Ovary (tissue), 7 donors: ENCODE measurements at regions not wholly inside any gene's neighbourhood (a gene's known extent, or its start where the extent isn't known, plus 50 kb on each side); places are given as distances from the start of the nearest gene placed in this dataset.

Experiments
- DNase-seq, 5 donors: peaks; one replicate each; pipeline ENCODE4 v3.0.0-alpha.2; 2019 to 2020
- H3K27ac ChIP-seq, 2 donors: fragments of 200-600 bp; one replicate each; pipeline versions ENCODE4 v1.5.1 to v1.8.0; 2019 to 2022
- H3K27me3 ChIP-seq: fragments of 200-600 bp; one replicate; pipeline ENCODE4 v1.8.0; 2022
- H3K36me3 ChIP-seq: fragments of 200-600 bp; sonication (generic); one replicate; pipeline ENCODE4 v1.5.1; 2019
- H3K4me1 ChIP-seq: one replicate; pipeline ENCODE4 v1.8.1; 2013; ENCODE audit warnings: mild to moderate bottlenecking, moderate library complexity; ENCODE audit not compliant: insufficient read depth
- H3K4me3 ChIP-seq: fragments of 200-600 bp; sonication (generic); one replicate; pipeline ENCODE4 v1.5.1; 2017
- H3K9me3 ChIP-seq, 2 donors: fragments of 200-600 bp in 1 of 2; sonication (generic) in 1 of 2; one replicate each; pipeline versions ENCODE4 v1.5.1 to v1.8.1; 2013 to 2019; ENCODE audit warnings: mild to moderate bottlenecking in 1 of 2, moderate library complexity in 1 of 2
- EP300 ChIP-seq: sonication (generic); formaldehyde crosslinking; IDR thresholded peaks from one replicate; pipeline ENCODE4 v1.6.1; 2017; ENCODE audit warnings: antibody characterized with exemption
- POLR2A ChIP-seq: fragments of 450-650 bp; IDR thresholded peaks from one replicate; pipeline ENCODE4 v1.6.1; 2017; ENCODE audit warnings: antibody characterized with exemption, mild to moderate bottlenecking, moderate library complexity
- WGBS, 3 donors: extraction: QIAGEN DNeasy Blood & Tissue Kit in 1 of 3; methylation state at CpG; one replicate each; pipeline versions ENCODE4 v1.1.5 to v1.1.7; 2013 to 2017; 5-methylcytosine and 5-hydroxymethylcytosine counted together
- intact Hi-C, 4 donors: fragments of 100-400 bp; cut with DNase I; formaldehyde crosslinking; loops; one replicate each; pipeline versions ENCODE4 v1.11.0 to v1.15.1; 2022 to 2023
- TF ChIP-seq, protein P1 (sequence below), 3 donors: fragments of 450-650 bp in 2 of 3; fragments of 200-600 bp in 1 of 3; IDR thresholded peaks; one replicate each; pipeline versions ENCODE4 v1.5.1 to v1.8.0; 2016 to 2022; ENCODE audit warnings: antibody characterized with exemption in 3 of 3, mild to moderate bottlenecking in 1 of 3
- donor health status: DM: no; HTN: no; CAD: no; lungs with moderate emphysema.
- donor health status: DM: no; HTN: no; CAD: no.
- donor health status: Bipolar disorder and iron deficiency.
- donor health status: DM: no; HTN: no; CAD: no.
- donor health status: DM: yes; HTN: yes; CAD: no.

DNA sequence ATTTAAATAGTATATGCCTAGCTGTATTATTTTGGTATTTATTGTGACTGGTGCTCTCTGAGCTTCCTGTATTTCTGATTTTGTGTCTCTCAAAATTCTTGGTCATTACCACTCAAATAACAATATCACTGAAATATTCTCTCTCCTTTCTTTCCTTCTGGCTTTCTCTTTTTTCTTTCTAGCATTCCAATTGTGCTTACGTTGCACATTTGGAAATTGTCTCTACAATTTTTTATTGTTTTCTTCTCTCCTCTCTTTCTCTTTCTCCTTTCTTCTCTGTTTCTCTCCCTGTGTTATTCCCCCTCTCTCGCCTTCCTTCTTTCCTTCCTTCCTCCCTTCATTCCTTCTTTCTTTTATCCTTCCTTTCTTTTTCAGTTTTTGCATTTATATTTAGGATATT is 89.6 kb upstream of the MCTP2 start:
- Histone ChIP-seq H3K4me3 (no peak overlapping the region), H3K9me3 (no peaks in the 10 kb centered on the region), H3K27me3 (no peaks in the 10 kb centered on the region), H3K36me3 (no peaks in the 10 kb centered on the region), H3K4me1 (no peaks in the 10 kb centered on the region), H3K27ac (no peak overlapping the region)
- TF ChIP-seq, protein P1, sequence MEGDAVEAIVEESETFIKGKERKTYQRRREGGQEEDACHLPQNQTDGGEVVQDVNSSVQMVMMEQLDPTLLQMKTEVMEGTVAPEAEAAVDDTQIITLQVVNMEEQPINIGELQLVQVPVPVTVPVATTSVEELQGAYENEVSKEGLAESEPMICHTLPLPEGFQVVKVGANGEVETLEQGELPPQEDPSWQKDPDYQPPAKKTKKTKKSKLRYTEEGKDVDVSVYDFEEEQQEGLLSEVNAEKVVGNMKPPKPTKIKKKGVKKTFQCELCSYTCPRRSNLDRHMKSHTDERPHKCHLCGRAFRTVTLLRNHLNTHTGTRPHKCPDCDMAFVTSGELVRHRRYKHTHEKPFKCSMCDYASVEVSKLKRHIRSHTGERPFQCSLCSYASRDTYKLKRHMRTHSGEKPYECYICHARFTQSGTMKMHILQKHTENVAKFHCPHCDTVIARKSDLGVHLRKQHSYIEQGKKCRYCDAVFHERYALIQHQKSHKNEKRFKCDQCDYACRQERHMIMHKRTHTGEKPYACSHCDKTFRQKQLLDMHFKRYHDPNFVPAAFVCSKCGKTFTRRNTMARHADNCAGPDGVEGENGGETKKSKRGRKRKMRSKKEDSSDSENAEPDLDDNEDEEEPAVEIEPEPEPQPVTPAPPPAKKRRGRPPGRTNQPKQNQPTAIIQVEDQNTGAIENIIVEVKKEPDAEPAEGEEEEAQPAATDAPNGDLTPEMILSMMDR (IDR thresholded peaks at IDR 0.05) = no peak
- TF ChIP-seq POLR2A (no peak), EP300 (no peak)
- WGBS, 3 donors = 88 to 93% (median 90%) methylated on average over 2 of the region's 2 CpGs
- DNase-seq = no peak
- intact Hi-C loops = no loop called here

DNA sequence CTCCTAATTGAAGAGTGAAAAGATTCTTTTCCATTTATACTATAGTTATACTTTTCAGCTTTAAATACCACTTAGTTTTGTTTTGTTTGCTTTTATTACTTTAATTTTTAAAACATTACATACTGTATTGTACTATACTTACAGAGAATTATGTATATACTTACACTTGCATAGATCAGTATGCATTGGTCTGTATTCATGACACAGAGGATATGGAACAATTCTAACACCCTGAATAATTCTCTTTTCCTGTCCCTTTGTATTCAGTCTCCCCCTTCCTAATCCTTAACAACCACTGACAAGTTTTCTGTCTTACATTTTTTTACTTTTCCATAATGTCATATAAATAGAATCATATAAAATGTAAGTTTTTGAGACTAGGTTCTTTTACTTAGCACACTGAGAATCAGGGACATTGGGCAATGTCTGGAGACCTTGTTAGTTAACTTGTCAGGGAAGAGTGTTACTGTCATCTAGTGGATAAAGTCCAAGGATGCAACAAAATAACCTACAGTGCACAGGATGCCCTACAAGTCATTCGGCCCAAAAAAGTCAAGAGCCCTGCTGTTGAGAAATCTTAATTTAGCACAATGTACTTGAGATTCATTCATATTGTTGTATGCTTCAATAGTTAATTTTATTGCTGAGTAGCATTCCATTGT is 95.7 kb upstream of the MCTP2 start:
- Histone ChIP-seq H3K36me3 (no peaks in the 10 kb centered on the region), H3K4me3 (no peak overlapping the region), H3K4me1 (no peaks in the 10 kb centered on the region), H3K27ac (no peak overlapping the region), H3K9me3 (no peaks in the 10 kb centered on the region), H3K27me3 (no peaks in the 10 kb centered on the region)
- no peak for DNase-seq
- intact Hi-C loops = no loop called here
- 35 to 58% (median 37%) methylated on average over 1 of the region's 1 CpG for WGBS, 3 donors
- TF ChIP-seq, protein P1 (IDR thresholded peaks at IDR 0.05) = no peak
- TF ChIP-seq EP300 (no peak), POLR2A (no peak)

DNA sequence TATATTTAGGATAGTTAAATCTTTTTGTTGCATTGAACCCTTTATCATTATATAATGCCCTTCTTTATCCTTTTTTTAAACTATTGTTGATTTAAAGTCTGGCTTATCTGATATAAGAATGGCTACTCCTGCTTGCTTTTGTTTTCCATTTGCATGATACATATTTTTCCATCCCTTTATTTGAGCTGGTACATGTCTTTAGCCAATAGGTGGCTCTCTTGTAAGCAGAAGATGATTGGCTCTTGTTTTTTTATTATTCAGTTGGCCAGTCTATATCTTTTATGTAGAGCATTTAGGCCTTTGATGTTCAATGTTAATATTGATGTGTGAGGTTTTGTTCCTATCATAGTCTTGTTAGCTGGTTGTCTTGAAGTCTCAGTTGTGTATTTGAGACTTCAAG is 99.5 kb upstream of the MCTP2 start:
- no peaks in the 10 kb centered on the region for H3K4me1 ChIP-seq
- TF ChIP-seq POLR2A (no peak), EP300 (no peak)
- TF ChIP-seq, protein P1 (IDR thresholded peaks at IDR 0.05) = no peak

DNA sequence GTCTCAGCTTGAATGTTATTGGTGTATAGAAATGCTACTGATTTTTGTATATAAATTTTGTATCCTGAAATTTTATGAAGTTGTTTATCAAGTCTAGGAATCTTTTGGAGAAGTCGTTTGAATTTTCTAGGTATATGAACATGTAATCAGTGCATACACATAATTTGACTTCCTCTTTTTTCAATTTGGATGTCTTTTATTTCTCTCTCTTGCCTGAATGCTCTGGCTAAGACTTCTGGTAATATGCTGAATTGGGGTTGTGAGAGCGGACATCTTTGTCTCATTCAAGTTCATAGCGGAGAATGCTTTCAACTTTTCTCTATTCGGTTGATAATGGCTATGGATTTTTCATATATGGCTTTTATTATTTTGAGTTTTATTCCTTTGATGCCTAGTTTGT is 100.9 kb upstream of the MCTP2 start:
- 80 to 93% (median 89%) methylated on average over 4 of the region's 4 CpGs for WGBS, 3 donors
- intact Hi-C loops = no loop called here

More for the DNA sequence above, 99.5 kb upstream of the MCTP2 start:
- H3K27me3 ChIP-seq = no peaks in the 10 kb centered on the region
- DNase-seq = no peak
- no peaks in the 10 kb centered on the region for H3K9me3 ChIP-seq
- H3K27ac ChIP-seq = no peak overlapping the region
- no peaks in the 10 kb centered on the region for H3K36me3 ChIP-seq
- intact Hi-C loops = no loop called here
- H3K4me3 ChIP-seq = no peak overlapping the region

More for the DNA sequence above, 100.9 kb upstream of the MCTP2 start:
- no peaks in the 10 kb centered on the region for H3K9me3 ChIP-seq
- TF ChIP-seq, protein P1 (IDR thresholded peaks at IDR 0.05) = no peak
- TF ChIP-seq EP300 (no peak), POLR2A (no peak)
- no peaks in the 10 kb centered on the region for H3K36me3 ChIP-seq
- no peak overlapping the region for H3K4me3 ChIP-seq
- H3K27me3 ChIP-seq = no peaks in the 10 kb centered on the region
- no peak overlapping the region for H3K27ac ChIP-seq
- no peaks in the 10 kb centered on the region for H3K4me1 ChIP-seq
- no peak for DNase-seq
